BE2C (cell line): ENCODE measurements at regions not wholly inside any gene's neighbourhood (a gene's known extent, or its start where the extent isn't known, plus 50 kb on each side); places are given as distances from the start of the nearest gene placed in this dataset.

Experiments used
- DNase-seq: peaks from one replicate; pipeline ENCODE4 v3.0.0-alpha.2; 2020
- H3K27me3 ChIP-seq: fragments of 250-450 bp; sonication (Bioruptor Pico); 2 replicates; pipeline ENCODE4 v1.5.1; 2020; ENCODE audit warnings: mild to moderate bottlenecking
- H3K36me3 ChIP-seq: fragments of 250-450 bp; sonication (Bioruptor Pico); 2 replicates; pipeline ENCODE4 v1.5.1; 2020; ENCODE audit warnings: mild to moderate bottlenecking
- H3K4me1 ChIP-seq: fragments of 250-450 bp; sonication (Bioruptor Pico); 2 replicates; pipeline ENCODE4 v1.5.1; 2020
- H3K4me3 ChIP-seq: 2 replicates; pipeline ENCODE4 v1.5.1; 2011; ENCODE audit warnings: low read depth, low read length
- H3K9me3 ChIP-seq: fragments of 250-450 bp; sonication (Bioruptor Pico); 2 replicates; pipeline ENCODE4 v1.5.1; 2020
- CTCF ChIP-seq: IDR thresholded peaks from 2 replicates; pipeline ENCODE4 v1.5.1; 2012; ENCODE audit warnings: mild to moderate bottlenecking, low read depth, low read length

GRCh38 chr7:20050241-20050966, 166.8 kb downstream of the MACC1 start:
- no peak for TF ChIP-seq CTCF
- Histone ChIP-seq H3K4me1 (no peaks in the 10 kb centered on the region), H3K4me3 (no peak overlapping the region), H3K36me3 (no peaks in the 10 kb centered on the region), H3K27me3 (no peaks in the 10 kb centered on the region; the same call in 1 of the 2 replicates), H3K9me3 (no peaks in the 10 kb centered on the region)
- DNase-seq = no peak

DNA sequence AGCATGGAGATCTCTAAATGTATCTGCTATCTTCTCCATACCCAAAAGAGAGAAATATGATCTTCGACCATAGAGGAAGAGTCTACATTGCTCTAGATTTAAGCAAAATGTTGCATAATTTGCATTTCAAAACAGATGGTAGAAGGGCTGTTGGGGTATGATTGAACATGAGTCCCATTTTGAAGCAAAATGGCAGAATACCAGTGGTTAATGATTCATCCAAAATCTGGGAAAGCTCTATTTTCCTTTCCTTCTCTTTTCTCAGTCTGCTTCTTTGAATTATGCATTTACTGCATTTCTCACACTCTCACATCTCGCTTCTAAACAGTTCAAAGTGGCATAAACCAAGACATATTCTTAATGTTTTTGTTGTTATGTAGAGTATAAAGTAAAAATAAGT, 178.5 kb downstream of the MACC1 start:
- Histone ChIP-seq H3K4me3 (no peak overlapping the region), H3K36me3 (no peaks in the 10 kb centered on the region), H3K4me1 (no peaks in the 10 kb centered on the region), H3K27me3 (no peaks in the 10 kb centered on the region; the same call in 1 of the 2 replicates), H3K9me3 (no peaks in the 10 kb centered on the region)
- TF ChIP-seq CTCF = no peak
- no peak for DNase-seq

DNA sequence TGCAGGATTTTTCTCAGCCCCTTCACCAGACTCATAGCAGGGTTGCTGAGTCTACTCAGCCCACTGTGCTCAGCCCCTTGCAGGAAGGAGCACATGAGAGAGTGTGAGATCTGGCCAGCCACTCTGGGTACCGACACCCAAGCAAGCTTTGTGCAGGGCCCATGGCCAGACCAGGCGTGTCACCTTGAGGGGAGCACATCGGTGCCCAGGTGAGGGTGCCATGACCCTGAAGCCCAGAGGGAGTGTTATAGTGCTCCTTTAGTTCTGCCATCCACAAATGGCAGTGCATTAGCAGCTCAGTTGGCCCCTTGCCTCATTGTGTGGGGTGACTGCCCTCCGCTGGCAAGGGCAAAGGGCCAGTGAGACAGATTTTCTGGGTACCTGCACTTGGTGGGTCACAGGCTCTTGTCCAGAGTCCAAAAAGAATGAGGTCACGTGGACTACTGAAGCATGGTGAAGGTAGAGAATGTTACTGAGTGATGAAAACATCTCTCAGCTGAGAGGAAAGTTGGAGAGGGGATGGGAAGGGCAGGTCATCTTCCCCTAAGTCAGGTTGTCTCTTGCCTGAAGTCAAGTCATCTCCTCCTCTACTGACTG, 181.8 kb downstream of the MACC1 start:
- H3K36me3 ChIP-seq = no peaks in the 10 kb centered on the region
- no peak overlapping the region for H3K4me3 ChIP-seq
- DNase-seq = no peak
- no peaks in the 10 kb centered on the region for H3K4me1 ChIP-seq
- H3K9me3 ChIP-seq = no peaks in the 10 kb centered on the region
- TF ChIP-seq CTCF = no peak
- peaks cover 2% of the 10 kb centered on the region for H3K27me3 ChIP-seq

DNA sequence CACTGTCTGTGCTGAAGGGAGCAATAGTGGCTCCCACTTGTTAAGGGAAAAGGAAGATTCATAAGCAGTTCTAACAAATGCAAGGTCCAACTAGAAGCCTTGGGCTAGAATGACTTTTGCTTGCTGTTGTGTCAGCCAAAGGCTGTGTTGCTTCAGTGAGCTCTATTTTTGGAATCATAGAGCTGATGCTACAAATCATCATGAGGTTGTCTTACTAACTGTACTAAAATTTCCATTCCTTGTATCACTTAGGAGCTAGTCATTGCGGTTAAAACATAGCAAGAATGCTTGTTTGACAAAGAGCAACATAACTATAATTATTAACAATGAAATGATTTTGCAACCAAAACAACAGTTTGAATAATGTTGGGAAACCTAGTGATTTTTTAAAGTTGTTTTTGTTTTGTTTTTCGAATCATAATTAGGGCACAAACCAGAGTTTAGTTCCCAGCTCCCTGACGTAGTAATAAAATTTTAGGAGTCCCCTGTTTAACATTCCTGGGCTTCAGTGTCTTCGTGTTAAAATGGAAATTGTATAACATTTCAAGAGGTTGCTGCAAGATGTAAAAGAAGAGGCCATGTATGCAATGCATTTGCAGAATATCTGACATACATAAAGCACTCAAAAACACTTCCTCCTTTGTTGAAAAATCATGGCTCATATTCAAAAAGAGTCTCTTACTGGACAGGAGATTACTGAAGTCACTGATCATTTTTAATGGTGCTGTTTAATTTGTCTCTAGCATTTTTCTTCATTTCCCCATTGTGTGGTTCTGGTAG, 183.4 kb downstream of the MACC1 start:
- TF ChIP-seq CTCF = no peak
- Histone ChIP-seq H3K36me3 (no peaks in the 10 kb centered on the region), H3K4me3 (no peak overlapping the region), H3K4me1 (no peaks in the 10 kb centered on the region), H3K9me3 (no peaks in the 10 kb centered on the region), H3K27me3 (peaks cover 2% of the 10 kb centered on the region)
- no peak for DNase-seq

DNA sequence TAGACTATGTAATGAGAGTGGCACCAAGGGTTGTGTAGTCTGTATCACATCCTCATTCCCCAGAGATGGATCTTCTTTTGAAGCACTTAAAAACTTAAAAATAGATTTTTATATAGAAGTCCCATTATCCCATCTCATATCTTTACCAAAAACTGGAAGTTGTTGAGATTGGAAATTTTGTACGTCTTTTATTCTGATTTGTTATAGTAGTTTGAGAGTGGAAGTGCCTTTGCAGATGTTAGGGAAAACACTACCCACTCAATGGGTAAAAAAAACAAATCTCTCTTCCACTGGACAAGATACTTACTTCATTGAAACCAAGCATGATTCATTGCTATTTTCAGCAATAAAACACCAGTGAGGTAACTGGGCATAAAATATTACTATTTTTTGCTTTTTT, 184.4 kb downstream of the MACC1 start:
- no peak for TF ChIP-seq CTCF
- Histone ChIP-seq H3K36me3 (no peaks in the 10 kb centered on the region), H3K27me3 (peaks cover 2% of the 10 kb centered on the region), H3K9me3 (no peaks in the 10 kb centered on the region), H3K4me1 (no peaks in the 10 kb centered on the region), H3K4me3 (no peak overlapping the region)
- no peak for DNase-seq
